ENCODE measurements at regions not wholly inside any gene's neighbourhood (a gene's known extent, or its start where the extent isn't known, plus 50 kb on each side); places are given as distances from the start of the nearest gene placed in this dataset.

DNA sequence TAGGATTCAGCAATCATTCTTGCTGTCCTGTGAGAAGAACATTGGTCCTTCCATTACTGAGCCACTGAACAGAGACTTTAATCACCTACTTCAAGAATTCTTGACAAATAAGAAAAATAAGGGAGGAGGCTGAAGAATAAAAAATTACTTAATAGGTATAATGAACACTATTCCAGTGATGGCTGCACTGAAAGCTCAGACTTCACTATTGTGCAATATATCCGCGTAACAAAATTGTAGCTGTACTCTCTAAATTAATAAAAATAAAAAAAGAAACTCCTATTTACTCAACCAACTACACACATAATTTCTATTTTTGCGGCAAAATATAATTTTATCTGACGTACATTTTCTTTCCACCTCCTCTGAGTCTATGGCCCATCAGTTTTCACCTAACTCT is 2441.0 kb downstream of the PCDH7 start:
- 95% methylated on average over 4 of the region's 4 CpGs for WGBS
- Histone ChIP-seq H3K4me1 (replicated peaks) (no peaks in the 10 kb centered on the region), H3K4me3 (no peak overlapping the region), H3K36me3 (no peaks in the 10 kb centered on the region), H3K9me3 (no peaks in the 10 kb centered on the region), H3K27me3 (replicated peaks; ENCODE audit: insufficient read depth) (no peaks in the 10 kb centered on the region), H3K27ac (no peak overlapping the region)
- no peak for TF ChIP-seq POLR2AphosphoS5 (IDR thresholded peaks at IDR 0.05)
- TF ChIP-seq POLR2A (IDR thresholded peaks at IDR 0.05), result no peak
- TF ChIP-seq, protein P1, sequence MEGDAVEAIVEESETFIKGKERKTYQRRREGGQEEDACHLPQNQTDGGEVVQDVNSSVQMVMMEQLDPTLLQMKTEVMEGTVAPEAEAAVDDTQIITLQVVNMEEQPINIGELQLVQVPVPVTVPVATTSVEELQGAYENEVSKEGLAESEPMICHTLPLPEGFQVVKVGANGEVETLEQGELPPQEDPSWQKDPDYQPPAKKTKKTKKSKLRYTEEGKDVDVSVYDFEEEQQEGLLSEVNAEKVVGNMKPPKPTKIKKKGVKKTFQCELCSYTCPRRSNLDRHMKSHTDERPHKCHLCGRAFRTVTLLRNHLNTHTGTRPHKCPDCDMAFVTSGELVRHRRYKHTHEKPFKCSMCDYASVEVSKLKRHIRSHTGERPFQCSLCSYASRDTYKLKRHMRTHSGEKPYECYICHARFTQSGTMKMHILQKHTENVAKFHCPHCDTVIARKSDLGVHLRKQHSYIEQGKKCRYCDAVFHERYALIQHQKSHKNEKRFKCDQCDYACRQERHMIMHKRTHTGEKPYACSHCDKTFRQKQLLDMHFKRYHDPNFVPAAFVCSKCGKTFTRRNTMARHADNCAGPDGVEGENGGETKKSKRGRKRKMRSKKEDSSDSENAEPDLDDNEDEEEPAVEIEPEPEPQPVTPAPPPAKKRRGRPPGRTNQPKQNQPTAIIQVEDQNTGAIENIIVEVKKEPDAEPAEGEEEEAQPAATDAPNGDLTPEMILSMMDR (IDR thresholded peaks at IDR 0.05), result no peak
- no peak for DNase-seq (ENCODE audit: low spot score)
- intact Hi-C loops (cut with DNase I), result no loop called here

DNA sequence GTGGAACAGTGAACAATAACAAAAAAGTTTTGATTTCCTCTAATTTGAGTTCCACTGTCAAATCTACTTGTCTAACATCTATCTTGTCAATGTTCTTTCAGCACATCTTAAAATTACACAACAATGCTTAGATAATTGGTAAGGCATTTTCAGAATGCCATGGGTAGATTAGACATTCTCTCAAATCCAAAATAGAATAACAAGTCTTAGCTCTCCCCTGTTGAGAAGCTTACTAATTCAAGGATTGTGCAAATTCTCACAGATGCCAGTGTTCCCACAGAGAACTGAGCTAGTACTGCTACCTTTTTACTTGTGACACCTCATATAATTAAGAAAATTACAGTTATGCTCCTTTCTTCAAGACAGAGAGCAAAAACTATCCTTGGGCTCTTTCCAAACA is 2442.0 kb downstream of the PCDH7 start:
- Histone ChIP-seq H3K4me1 (replicated peaks) (no peaks in the 10 kb centered on the region), H3K27ac (no peak overlapping the region), H3K9me3 (no peaks in the 10 kb centered on the region), H3K27me3 (replicated peaks; ENCODE audit: insufficient read depth) (no peaks in the 10 kb centered on the region), H3K36me3 (no peaks in the 10 kb centered on the region), H3K4me3 (no peak overlapping the region)
- DNase-seq (ENCODE audit: low spot score), result no peak
- TF ChIP-seq, protein P1 (IDR thresholded peaks at IDR 0.05), result no peak
- no peak for TF ChIP-seq POLR2AphosphoS5 (IDR thresholded peaks at IDR 0.05)
- no peak for TF ChIP-seq POLR2A (IDR thresholded peaks at IDR 0.05)
- intact Hi-C loops (cut with DNase I), result no loop called here

DNA sequence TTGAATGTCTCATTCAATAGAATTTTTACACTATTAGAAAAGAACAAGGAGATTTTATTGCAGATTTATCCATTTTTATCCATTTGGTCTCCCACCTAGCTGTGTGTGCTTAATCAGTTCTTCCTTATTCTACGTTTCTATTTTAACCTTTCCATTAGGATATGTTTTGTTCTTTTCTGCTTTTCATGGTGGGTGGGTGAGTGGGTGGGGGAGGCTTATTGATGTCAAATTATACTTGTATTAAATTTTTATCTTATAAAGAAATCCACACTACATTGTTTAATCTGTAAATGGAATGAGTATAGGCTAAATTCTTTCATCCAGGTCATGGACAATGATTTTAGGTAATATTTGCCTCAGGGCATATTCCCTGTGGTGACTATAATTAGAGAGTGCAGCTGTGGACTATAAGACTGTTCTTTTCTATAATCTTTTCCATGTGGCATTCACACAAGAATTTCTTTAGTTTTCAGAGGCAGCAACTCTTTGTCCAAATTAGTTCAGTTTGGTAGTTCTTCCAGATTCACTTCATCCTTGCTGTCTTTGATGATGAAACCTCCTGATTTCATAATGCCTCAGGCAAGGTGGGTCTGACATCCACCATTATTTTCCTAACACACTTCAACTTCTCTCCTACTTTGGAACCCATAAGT is 2451.8 kb downstream of the PCDH7 start:
- no peak overlapping the region for H3K4me3 ChIP-seq
- H3K27me3 ChIP-seq (replicated peaks; ENCODE audit: insufficient read depth), result no peaks in the 10 kb centered on the region
- no peaks in the 10 kb centered on the region for H3K9me3 ChIP-seq
- H3K36me3 ChIP-seq, result no peaks in the 10 kb centered on the region
- 64% methylated on average over 1 of the region's 1 CpG for WGBS
- intact Hi-C loops (cut with DNase I), result no loop called here
- no peaks in the 10 kb centered on the region for H3K4me1 ChIP-seq (replicated peaks)
- H3K27ac ChIP-seq, result no peak overlapping the region
- DNase-seq (ENCODE audit: low spot score), result no peak
- TF ChIP-seq POLR2AphosphoS5 (IDR thresholded peaks at IDR 0.05) (no peak), POLR2A (IDR thresholded peaks at IDR 0.05) (no peak)
- TF ChIP-seq, protein P1 (IDR thresholded peaks at IDR 0.05), result no peak

- Histone ChIP-seq H3K36me3 (peaks cover 0 to 2% of the 10 kb centered on the region in 2 donors), H3K27me3 (replicated peaks; ENCODE audit: insufficient read depth) (no peaks in the 10 kb centered on the region), H3K4me1 (replicated peaks) (no peaks in the 10 kb centered on the region), H3K27ac (no peak overlapping the region), H3K4me3 (no peak overlapping the region), H3K9me3 (no peaks in the 10 kb centered on the region)
- no peak for DNase-seq (ENCODE audit: low spot score)
- TF ChIP-seq POLR2A (IDR thresholded peaks at IDR 0.05), result no peak
- TF ChIP-seq, protein P1 (IDR thresholded peaks at IDR 0.05), result no peak
- no peak for TF ChIP-seq POLR2AphosphoS5 (IDR thresholded peaks at IDR 0.05)
- intact Hi-C loops (cut with DNase I), result no loop called here
- 35% methylated on average over 1 of the region's 1 CpG for WGBS
These were observed 2456.4 kb downstream of the PCDH7 start for GRCh38 chr4:33176566-33176965.

DNA sequence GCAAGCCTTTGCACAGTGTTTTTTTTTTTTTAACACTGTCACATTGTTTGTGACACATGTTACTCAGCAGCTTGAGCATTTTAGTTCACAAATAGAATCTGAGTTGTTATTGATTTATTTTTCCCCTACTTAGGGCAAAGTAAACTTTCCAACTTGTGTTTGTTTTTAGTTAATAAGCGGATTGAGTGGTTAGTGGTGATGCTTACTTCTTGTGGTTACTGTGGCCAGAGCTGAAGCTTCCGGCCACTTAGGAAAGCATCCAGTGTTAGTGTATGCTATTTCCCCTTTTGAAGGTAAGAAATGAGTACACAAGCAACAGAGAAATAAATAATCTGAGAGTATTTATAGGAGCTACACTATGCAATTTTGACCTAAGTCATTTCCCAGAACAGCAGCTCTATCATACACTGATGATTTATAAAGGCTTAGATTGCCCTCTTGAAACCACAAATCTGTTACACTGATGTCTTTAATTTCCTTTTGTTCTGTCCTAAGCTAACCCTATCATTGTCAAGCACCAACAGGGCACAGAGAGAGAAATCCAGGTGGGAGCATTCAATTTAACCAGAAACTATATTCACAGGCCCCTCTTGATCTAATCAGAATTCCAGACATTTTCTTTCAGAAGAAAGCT is 2464.6 kb downstream of the PCDH7 start:
- H3K4me1 ChIP-seq (replicated peaks), result no peaks in the 10 kb centered on the region
- H3K36me3 ChIP-seq, result no peaks in the 10 kb centered on the region
- DNase-seq (ENCODE audit: low spot score), result no peak
- 37% methylated on average over 2 of the region's 2 CpGs for WGBS
- intact Hi-C loops (cut with DNase I), result no loop called here
- peaks cover 3% of the 10 kb centered on the region for H3K9me3 ChIP-seq
- H3K4me3 ChIP-seq, result no peak overlapping the region
- no peak overlapping the region for H3K27ac ChIP-seq
- no peaks in the 10 kb centered on the region for H3K27me3 ChIP-seq (replicated peaks; ENCODE audit: insufficient read depth)
- no peak for TF ChIP-seq POLR2AphosphoS5 (IDR thresholded peaks at IDR 0.05)
